GM12891 (cell line): ENCODE measurements at regions not wholly inside any gene's neighbourhood (a gene's known extent, or its start where the extent isn't known, plus 50 kb on each side); places are given as distances from the start of the nearest gene placed in this dataset.

Source experiments
- PAX5 ChIP-seq: IDR thresholded peaks from 2 replicates; pipeline ENCODE4 v1.6.1; 2011; ENCODE audit warnings: low read length, moderate library complexity, mild to moderate bottlenecking; ENCODE audit not compliant: insufficient read depth, severe bottlenecking
- POLR2A ChIP-seq: IDR thresholded peaks from 2 replicates; pipeline ENCODE4 v1.6.1; 2011; ENCODE audit warnings: low read depth, low read length, control low read depth
- POLR2AphosphoS5 ChIP-seq: IDR thresholded peaks from 2 replicates; pipeline ENCODE4 v1.6.1; 2011; ENCODE audit warnings: low read depth, low read length, control low read depth
- TAF1 ChIP-seq: IDR thresholded peaks from 2 replicates; pipeline ENCODE4 v1.6.1; 2011; ENCODE audit warnings: low read depth, low read length, control low read depth

DNA sequence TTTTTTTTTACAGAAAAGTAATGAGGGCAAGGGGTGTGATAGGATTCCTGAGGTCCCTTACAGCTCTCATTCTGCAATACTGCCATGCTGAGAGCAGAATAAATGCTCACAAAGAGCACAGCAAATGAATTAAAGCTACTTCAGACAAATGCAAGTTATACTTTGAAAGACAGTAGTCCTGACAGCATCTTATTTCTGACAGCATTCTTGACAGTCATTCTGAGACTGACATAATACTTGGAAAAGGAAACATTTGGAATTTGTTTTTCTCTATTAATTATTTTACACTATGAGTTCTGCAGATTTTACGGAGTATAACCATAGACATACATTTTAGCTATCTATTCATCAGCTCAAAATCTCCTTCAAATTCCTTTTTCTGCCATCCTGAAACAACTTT lies 935.2 kb upstream of the FAM98A start:
- TF ChIP-seq POLR2A (no peak), POLR2AphosphoS5 (no peak), TAF1 (no peak), PAX5 (no peak)
